BE2C (cell line): ENCODE measurements at regions not wholly inside any gene's neighbourhood (a gene's known extent, or its start where the extent isn't known, plus 50 kb on each side); places are given as distances from the start of the nearest gene placed in this dataset.

Source experiments
- DNase-seq: peaks from one replicate; pipeline ENCODE4 v3.0.0-alpha.2; 2020
- H3K27me3 ChIP-seq: fragments of 250-450 bp; sonication (Bioruptor Pico); 2 replicates; pipeline ENCODE4 v1.5.1; 2020; ENCODE audit warnings: mild to moderate bottlenecking
- H3K36me3 ChIP-seq: fragments of 250-450 bp; sonication (Bioruptor Pico); 2 replicates; pipeline ENCODE4 v1.5.1; 2020; ENCODE audit warnings: mild to moderate bottlenecking
- H3K4me1 ChIP-seq: fragments of 250-450 bp; sonication (Bioruptor Pico); 2 replicates; pipeline ENCODE4 v1.5.1; 2020
- H3K4me3 ChIP-seq: 2 replicates; pipeline ENCODE4 v1.5.1; 2011; ENCODE audit warnings: low read depth, low read length
- H3K9me3 ChIP-seq: fragments of 250-450 bp; sonication (Bioruptor Pico); 2 replicates; pipeline ENCODE4 v1.5.1; 2020
- CTCF ChIP-seq: IDR thresholded peaks from 2 replicates; pipeline ENCODE4 v1.5.1; 2012; ENCODE audit warnings: mild to moderate bottlenecking, low read depth, low read length

- Histone ChIP-seq H3K4me1 (no peaks in the 10 kb centered on the region), H3K36me3 (no peaks in the 10 kb centered on the region), H3K27me3 (peaks cover 13% of the 10 kb centered on the region), H3K4me3 (no peak overlapping the region), H3K9me3 (no peaks in the 10 kb centered on the region)
- DNase-seq, result no peak
- no peak for TF ChIP-seq CTCF
Observed at GRCh38 chr7:25326501-25327156, 98.3 kb upstream of the NPVF start.

- Histone ChIP-seq H3K36me3 (no peaks in the 10 kb centered on the region), H3K9me3 (no peaks in the 10 kb centered on the region), H3K4me1 (no peaks in the 10 kb centered on the region), H3K27me3 (peaks cover 12% of the 10 kb centered on the region), H3K4me3 (no peak overlapping the region)
- no peak for TF ChIP-seq CTCF
- no peak for DNase-seq
Observed at GRCh38 chr7:25329815-25330214, 101.5 kb upstream of the NPVF start.

- Histone ChIP-seq H3K9me3 (no peaks in the 10 kb centered on the region), H3K4me1 (no peaks in the 10 kb centered on the region), H3K4me3 (no peak overlapping the region), H3K27me3 (peaks cover 5% of the 10 kb centered on the region; the same call in 1 of the 2 replicates), H3K36me3 (no peaks in the 10 kb centered on the region)
- no peak for TF ChIP-seq CTCF
- DNase-seq, result no peak
Observed at GRCh38 chr7:25333296-25333928, 105.1 kb upstream of the NPVF start.

GRCh38 chr7:25347360-25348066, 119.2 kb upstream of the NPVF start:
- H3K36me3 ChIP-seq, result no peaks in the 10 kb centered on the region
- H3K9me3 ChIP-seq, result no peaks in the 10 kb centered on the region
- no peaks in the 10 kb centered on the region for H3K4me1 ChIP-seq
- DNase-seq, result no peak
- peaks cover 17% of the 10 kb centered on the region for H3K27me3 ChIP-seq
- TF ChIP-seq CTCF, result no peak
- H3K4me3 ChIP-seq, result no peak overlapping the region

GRCh38 chr7:25348104-25348503, 119.8 kb upstream of the NPVF start:
- TF ChIP-seq CTCF, result no peak
- H3K27me3 ChIP-seq, result peaks cover 17% of the 10 kb centered on the region
- DNase-seq, result no peak
- no peaks in the 10 kb centered on the region for H3K36me3 ChIP-seq
- no peaks in the 10 kb centered on the region for H3K9me3 ChIP-seq
- no peak overlapping the region for H3K4me3 ChIP-seq
- no peaks in the 10 kb centered on the region for H3K4me1 ChIP-seq
